Body of pancreas (tissue), 4 donors: ENCODE measurements at regions not wholly inside any gene's neighbourhood (a gene's known extent, or its start where the extent isn't known, plus 50 kb on each side); places are given as distances from the start of the nearest gene placed in this dataset.

ENCODE experiments used
- CTCF ChIP-seq, 7 experiments: fragments of 450-650 bp in 4 of 7; fragments of 200-600 bp in 3 of 7; sonication (generic) in 3 of 7; IDR thresholded peaks; one replicate each; pipeline ENCODE4 v1.5.1; 2016 to 2019; ENCODE audit warnings: antibody characterized with exemption in 7 of 7
- POLR2A ChIP-seq, 3 donors: fragments of 450-650 bp; IDR thresholded peaks; one replicate each; pipeline ENCODE4 v1.6.1; 2016; ENCODE audit warnings: antibody characterized with exemption in 3 of 3, mild to moderate bottlenecking in 2 of 3

DNA sequence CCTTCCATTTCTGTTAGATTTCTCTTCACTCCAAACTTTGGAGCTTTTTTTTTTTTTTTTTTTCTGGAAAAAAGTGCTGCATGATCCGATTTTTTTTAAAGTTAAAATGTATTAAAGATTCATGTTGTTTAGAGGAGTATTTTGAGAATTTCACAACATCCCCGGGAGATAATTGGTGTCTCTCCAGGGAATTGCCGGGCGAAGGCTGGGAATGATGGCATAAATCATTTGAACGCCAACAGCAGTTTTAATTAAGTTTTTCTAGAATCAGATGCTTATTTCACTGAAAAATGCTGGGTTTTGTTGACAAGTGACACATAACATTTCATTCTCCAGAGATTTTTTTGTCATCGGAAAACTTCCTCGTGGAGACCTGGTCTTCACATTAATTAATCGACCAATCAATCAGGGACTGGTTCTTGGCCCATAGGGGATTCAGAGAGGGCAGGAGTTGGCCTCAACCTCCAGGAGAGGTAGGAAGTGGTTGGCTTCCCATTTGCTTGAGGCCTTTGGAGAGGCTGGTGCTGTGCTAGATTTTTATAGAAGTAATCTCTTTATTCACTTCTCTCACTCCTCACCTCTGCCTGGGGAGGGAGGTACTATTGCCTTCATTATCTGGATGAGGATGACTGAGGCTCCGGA, 439.4 kb downstream of the TYW1 start:
- TF ChIP-seq POLR2A (IDR thresholded peaks at IDR 0.05) (no peak), CTCF (IDR thresholded peaks at IDR 0.05) (no peak)
